Neural cell (in vitro differentiated cells): ENCODE measurements at regions not wholly inside any gene's neighbourhood (a gene's known extent, or its start where the extent isn't known, plus 50 kb on each side); places are given as distances from the start of the nearest gene placed in this dataset.
"Not testable (repeated sequence)": the region's sequence is repeated elsewhere in the genome, so short reads cannot be mapped to it uniquely, and the experiment has no call there.

Experiments
- H2AFZ ChIP-seq: fragments of 200-600, 300-800 bp; sonication (generic), shearing (Covaris generic); 2 replicates; pipeline ENCODE4 v1.6.0; 2014; ENCODE audit warnings: low read depth, mild to moderate bottlenecking, antibody characterized with exemption, low read length, moderate library complexity
- H3F3A ChIP-seq: fragments of 200-600 bp; shearing (Covaris generic); 2 replicates; pipeline ENCODE4 v1.6.1; 2016; ENCODE audit warnings: mild to moderate bottlenecking, moderate library complexity, mixed read lengths, antibody characterized with exemption, low read length; ENCODE audit not compliant: insufficient read depth, poor library complexity, severe bottlenecking
- H3K27ac ChIP-seq: fragments of 200-600, 300-800 bp; sonication (generic), shearing (Covaris generic); 2 replicates; pipeline ENCODE4 v1.5.1; 2014; ENCODE audit warnings: mild to moderate bottlenecking, low read length, moderate library complexity
- H3K27me3 ChIP-seq: fragments of 300-800, 200-600 bp; sonication (generic), shearing (Covaris generic); 2 replicates; pipeline ENCODE4 v1.6.0; 2014; ENCODE audit warnings: mild to moderate bottlenecking, low read depth, low read length, moderate library complexity; ENCODE audit not compliant: insufficient read depth
- H3K36me3 ChIP-seq: fragments of 300-800, 200-600 bp; sonication (generic), shearing (Covaris generic); 2 replicates; pipeline ENCODE4 v1.5.1; 2014; ENCODE audit warnings: mild to moderate bottlenecking, antibody characterized with exemption, low read length, moderate library complexity; ENCODE audit not compliant: insufficient read depth
- H3K4me2 ChIP-seq: fragments of 300-800, 200-600 bp; sonication (generic), shearing (Covaris generic); 2 replicates; pipeline ENCODE4 v1.6.0; 2014; ENCODE audit warnings: mild to moderate bottlenecking, low read length
- H3K4me3 ChIP-seq: fragments of 300-800, 200-600 bp; sonication (generic), shearing (Covaris generic); 2 replicates; pipeline ENCODE4 v1.5.1; 2014; ENCODE audit warnings: mild to moderate bottlenecking, low read length, moderate library complexity
- H3K79me2 ChIP-seq: fragments of 200-600 bp; shearing (Covaris generic); replicated peaks from 2 replicates; pipeline ENCODE4 v1.6.0; 2014; ENCODE audit warnings: mild to moderate bottlenecking, low read length, moderate library complexity; ENCODE audit not compliant: insufficient read depth
- H3K9ac ChIP-seq: fragments of 300-800, 200-600 bp; sonication (generic), shearing (Covaris generic); 2 replicates; pipeline ENCODE4 v1.6.1; 2016; ENCODE audit warnings: mild to moderate bottlenecking, low read length, mixed read lengths
- H3K9me2 ChIP-seq: fragments of 200-600 bp; shearing (Covaris generic); 2 replicates; pipeline ENCODE4 v1.6.1; 2016; ENCODE audit warnings: mild to moderate bottlenecking, low read length, mixed read lengths; ENCODE audit not compliant: insufficient read depth
- H3K9me3 ChIP-seq: fragments of 200-600, 300-800 bp; sonication (generic), shearing (Covaris generic); 2 replicates; pipeline ENCODE4 v1.6.1; 2016; ENCODE audit warnings: mild to moderate bottlenecking, mixed run types, low read length, moderate library complexity, mixed read lengths
- H4K20me1 ChIP-seq: fragments of 200-600 bp; shearing (Covaris generic); 2 replicates; pipeline ENCODE4 v1.6.1; 2016; ENCODE audit warnings: mild to moderate bottlenecking, mixed run types; ENCODE audit not compliant: insufficient read depth
- EP300 ChIP-seq: fragments of 450-650 bp; conservative IDR thresholded peaks from 2 replicates; pipeline ENCODE4 v1.6.1; 2014; ENCODE audit warnings: antibody characterized with exemption, mild to moderate bottlenecking, moderate library complexity; ENCODE audit not compliant: poor library complexity, severe bottlenecking
- EZH2 ChIP-seq: fragments of 200-600, 300-800 bp; shearing (Covaris generic), sonication (generic); IDR thresholded peaks from 2 replicates; pipeline ENCODE4 v1.6.1; 2014; ENCODE audit warnings: antibody characterized with exemption, low read length, borderline replicate concordance, mild to moderate bottlenecking; ENCODE audit not compliant: insufficient read depth, poor library complexity, severe bottlenecking
- MXI1 ChIP-seq: fragments of 450-650 bp; conservative IDR thresholded peaks from 2 replicates; pipeline ENCODE4 v1.6.1; 2014; ENCODE audit warnings: antibody characterized with exemption, mild to moderate bottlenecking; ENCODE audit not compliant: poor library complexity, severe bottlenecking
- POLR2AphosphoS5 ChIP-seq: IDR thresholded peaks from 2 replicates; pipeline ENCODE4 v1.6.1; 2012
- RAD21 ChIP-seq: fragments of 450-650 bp; conservative IDR thresholded peaks from 2 replicates; pipeline ENCODE4 v1.6.1; 2014; ENCODE audit warnings: antibody characterized with exemption, mild to moderate bottlenecking, moderate library complexity
- SMC3 ChIP-seq: fragments of 450-650 bp; conservative IDR thresholded peaks from 2 replicates; pipeline ENCODE4 v1.6.1; 2014; ENCODE audit warnings: antibody characterized with exemption, mild to moderate bottlenecking, moderate library complexity; ENCODE audit not compliant: poor library complexity
- TAF1 ChIP-seq: IDR thresholded peaks from 2 replicates; pipeline ENCODE4 v1.6.1; 2012; ENCODE audit warnings: low read depth
- TF ChIP-seq, protein P1 (sequence below): IDR thresholded peaks from 2 replicates; pipeline ENCODE4 v1.6.1; 2012; ENCODE audit warnings: borderline replicate concordance
- TF ChIP-seq, protein P2 (sequence below): fragments of 450-650 bp; IDR thresholded peaks from 2 replicates; pipeline ENCODE4 v1.5.1; 2014; ENCODE audit warnings: antibody characterized with exemption, mild to moderate bottlenecking, moderate library complexity; ENCODE audit not compliant: poor library complexity, severe bottlenecking

DNA sequence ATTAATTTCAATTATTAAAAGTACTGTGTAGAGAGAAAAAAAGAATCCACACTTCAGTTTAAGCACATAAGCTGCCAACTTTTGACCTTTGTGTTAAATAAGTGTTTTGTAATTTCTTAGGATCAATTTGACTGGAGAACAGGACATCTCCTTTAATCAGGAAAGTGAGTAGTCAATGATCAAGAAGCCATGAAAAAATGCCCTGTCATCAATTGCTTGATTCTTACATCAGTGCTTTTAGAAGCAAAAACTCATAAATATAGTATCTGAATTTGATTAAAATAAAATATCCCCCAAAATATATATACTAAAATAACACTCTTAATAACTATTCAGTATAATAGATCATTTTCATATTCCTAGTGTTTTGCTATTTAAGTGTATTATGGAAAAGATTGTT is 409.0 kb downstream of the TAFA4 start:
- Histone ChIP-seq H2AFZ (no peak overlapping the region), H4K20me1 (no peaks in the 10 kb centered on the region), H3F3A (no peaks in the 10 kb centered on the region), H3K27me3 (no peaks in the 10 kb centered on the region), H3K27ac (no peak overlapping the region), H3K79me2 (no peaks in the 10 kb centered on the region), H3K36me3 (no peaks in the 10 kb centered on the region), H3K9ac (no peak overlapping the region), H3K4me2 (no peak overlapping the region), H3K4me3 (no peak overlapping the region), H3K9me3 (no peaks in the 10 kb centered on the region), H3K9me2 (no peaks in the 10 kb centered on the region)
- TF ChIP-seq MXI1 (no peak), SMC3 (no peak), POLR2AphosphoS5 (no peak), EP300 (no peak)
- TF ChIP-seq, protein P1, sequence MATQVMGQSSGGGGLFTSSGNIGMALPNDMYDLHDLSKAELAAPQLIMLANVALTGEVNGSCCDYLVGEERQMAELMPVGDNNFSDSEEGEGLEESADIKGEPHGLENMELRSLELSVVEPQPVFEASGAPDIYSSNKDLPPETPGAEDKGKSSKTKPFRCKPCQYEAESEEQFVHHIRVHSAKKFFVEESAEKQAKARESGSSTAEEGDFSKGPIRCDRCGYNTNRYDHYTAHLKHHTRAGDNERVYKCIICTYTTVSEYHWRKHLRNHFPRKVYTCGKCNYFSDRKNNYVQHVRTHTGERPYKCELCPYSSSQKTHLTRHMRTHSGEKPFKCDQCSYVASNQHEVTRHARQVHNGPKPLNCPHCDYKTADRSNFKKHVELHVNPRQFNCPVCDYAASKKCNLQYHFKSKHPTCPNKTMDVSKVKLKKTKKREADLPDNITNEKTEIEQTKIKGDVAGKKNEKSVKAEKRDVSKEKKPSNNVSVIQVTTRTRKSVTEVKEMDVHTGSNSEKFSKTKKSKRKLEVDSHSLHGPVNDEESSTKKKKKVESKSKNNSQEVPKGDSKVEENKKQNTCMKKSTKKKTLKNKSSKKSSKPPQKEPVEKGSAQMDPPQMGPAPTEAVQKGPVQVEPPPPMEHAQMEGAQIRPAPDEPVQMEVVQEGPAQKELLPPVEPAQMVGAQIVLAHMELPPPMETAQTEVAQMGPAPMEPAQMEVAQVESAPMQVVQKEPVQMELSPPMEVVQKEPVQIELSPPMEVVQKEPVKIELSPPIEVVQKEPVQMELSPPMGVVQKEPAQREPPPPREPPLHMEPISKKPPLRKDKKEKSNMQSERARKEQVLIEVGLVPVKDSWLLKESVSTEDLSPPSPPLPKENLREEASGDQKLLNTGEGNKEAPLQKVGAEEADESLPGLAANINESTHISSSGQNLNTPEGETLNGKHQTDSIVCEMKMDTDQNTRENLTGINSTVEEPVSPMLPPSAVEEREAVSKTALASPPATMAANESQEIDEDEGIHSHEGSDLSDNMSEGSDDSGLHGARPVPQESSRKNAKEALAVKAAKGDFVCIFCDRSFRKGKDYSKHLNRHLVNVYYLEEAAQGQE: no peak

DNA sequence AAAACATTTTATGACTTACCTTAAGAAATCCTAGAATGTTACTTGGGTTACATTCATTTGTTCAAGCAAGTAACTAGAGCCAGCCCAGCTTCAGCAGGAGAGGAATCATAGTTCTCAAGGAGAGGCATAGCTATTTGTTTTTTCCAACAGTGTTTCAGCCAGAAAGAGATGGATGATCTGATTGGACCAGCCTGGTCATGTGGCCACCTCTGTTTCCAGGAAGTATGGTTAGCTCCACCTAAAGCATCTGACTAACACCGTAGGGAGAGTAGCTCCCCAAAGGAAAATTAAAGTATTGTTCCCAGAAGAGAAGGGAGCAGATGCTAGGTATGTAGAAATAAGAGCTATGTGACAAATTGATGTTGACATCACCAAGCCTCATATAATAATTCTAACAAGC is 417.1 kb downstream of the TAFA4 start:
- Histone ChIP-seq H3K9ac (no peak overlapping the region), H3K9me3 (no peaks in the 10 kb centered on the region), H3K4me3 (no peak overlapping the region), H3K9me2 (no peaks in the 10 kb centered on the region), H3K36me3 (no peaks in the 10 kb centered on the region), H3K4me2 (no peak overlapping the region), H3F3A (no peaks in the 10 kb centered on the region), H4K20me1 (no peaks in the 10 kb centered on the region), H3K27ac (no peak overlapping the region), H2AFZ (no peak overlapping the region), H3K27me3 (no peaks in the 10 kb centered on the region), H3K79me2 (no peaks in the 10 kb centered on the region)
- TF ChIP-seq EZH2: no peak
- no peak for TF ChIP-seq SMC3

- Histone ChIP-seq H3K9me3 (no peaks in the 10 kb centered on the region), H3K27me3 (no peaks in the 10 kb centered on the region), H2AFZ (peak overlapping the region; percentile 10), H3K27ac (peak overlapping the region; percentile 6), H3K9ac (no peak overlapping the region), H3K79me2 (no peaks in the 10 kb centered on the region), H3K9me2 (no peaks in the 10 kb centered on the region), H3F3A (no peaks in the 10 kb centered on the region), H3K4me2 (no peak overlapping the region), H3K4me3 (peak overlapping the region; percentile 12), H3K36me3 (no peaks in the 10 kb centered on the region), H4K20me1 (no peaks in the 10 kb centered on the region)
- TF ChIP-seq, protein P1: no peak
- TF ChIP-seq SMC3 (peak; percentile 57), MXI1 (no peak), EZH2 (no peak), POLR2AphosphoS5 (no peak), RAD21 (peak; percentile 59), TAF1 (no peak), EP300 (peak; percentile 22)
- TF ChIP-seq, protein P2, sequence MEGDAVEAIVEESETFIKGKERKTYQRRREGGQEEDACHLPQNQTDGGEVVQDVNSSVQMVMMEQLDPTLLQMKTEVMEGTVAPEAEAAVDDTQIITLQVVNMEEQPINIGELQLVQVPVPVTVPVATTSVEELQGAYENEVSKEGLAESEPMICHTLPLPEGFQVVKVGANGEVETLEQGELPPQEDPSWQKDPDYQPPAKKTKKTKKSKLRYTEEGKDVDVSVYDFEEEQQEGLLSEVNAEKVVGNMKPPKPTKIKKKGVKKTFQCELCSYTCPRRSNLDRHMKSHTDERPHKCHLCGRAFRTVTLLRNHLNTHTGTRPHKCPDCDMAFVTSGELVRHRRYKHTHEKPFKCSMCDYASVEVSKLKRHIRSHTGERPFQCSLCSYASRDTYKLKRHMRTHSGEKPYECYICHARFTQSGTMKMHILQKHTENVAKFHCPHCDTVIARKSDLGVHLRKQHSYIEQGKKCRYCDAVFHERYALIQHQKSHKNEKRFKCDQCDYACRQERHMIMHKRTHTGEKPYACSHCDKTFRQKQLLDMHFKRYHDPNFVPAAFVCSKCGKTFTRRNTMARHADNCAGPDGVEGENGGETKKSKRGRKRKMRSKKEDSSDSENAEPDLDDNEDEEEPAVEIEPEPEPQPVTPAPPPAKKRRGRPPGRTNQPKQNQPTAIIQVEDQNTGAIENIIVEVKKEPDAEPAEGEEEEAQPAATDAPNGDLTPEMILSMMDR: peak; percentile 41
Measured at GRCh38 chr3:68504201-68504600, 428.1 kb downstream of the TAFA4 start.

GRCh38 chr3:68485845-68486244 is 446.5 kb downstream of the TAFA4 start:
- H3K9ac ChIP-seq, H3K4me3 ChIP-seq, H3K9me3 ChIP-seq, H3K9me2 ChIP-seq, H3F3A ChIP-seq, H3K36me3 ChIP-seq, H3K27ac ChIP-seq, H2AFZ ChIP-seq, H3K79me2 ChIP-seq, H3K4me2 ChIP-seq, H4K20me1 ChIP-seq, H3K27me3 ChIP-seq: not testable (repeated sequence)
